HUES48 (cell line): ENCODE measurements at regions not wholly inside any gene's neighbourhood (a gene's known extent, or its start where the extent isn't known, plus 50 kb on each side); places are given as distances from the start of the nearest gene placed in this dataset.

Experiments
- H3K27ac ChIP-seq: one replicate; pipeline ENCODE4 v1.7.0; 2013; ENCODE audit warnings: low read depth, low read length, inconsistent platforms
- H3K27me3 ChIP-seq: 2 replicates; pipeline ENCODE4 v1.6.1; 2013; ENCODE audit warnings: mild to moderate bottlenecking, low read length; ENCODE audit not compliant: control insufficient read depth, insufficient read depth
- H3K36me3 ChIP-seq: 2 replicates; pipeline ENCODE4 v1.6.1; 2013; ENCODE audit warnings: low read length; ENCODE audit not compliant: control insufficient read depth, insufficient read depth
- H3K4me1 ChIP-seq: 2 replicates; pipeline ENCODE4 v1.6.1; 2013; ENCODE audit warnings: mild to moderate bottlenecking, low read length; ENCODE audit not compliant: control insufficient read depth, insufficient read depth
- H3K4me3 ChIP-seq: 2 replicates; pipeline ENCODE4 v1.5.1; 2013; ENCODE audit warnings: mild to moderate bottlenecking, low read depth, low read length
- H3K9ac ChIP-seq: 2 replicates; pipeline ENCODE4 v1.6.1; 2013; ENCODE audit warnings: mild to moderate bottlenecking, low read depth, low read length, moderate library complexity
- H3K9me3 ChIP-seq: 2 replicates; pipeline ENCODE4 v1.6.1; 2013; ENCODE audit warnings: low read length; ENCODE audit not compliant: control insufficient read depth, insufficient read depth

DNA sequence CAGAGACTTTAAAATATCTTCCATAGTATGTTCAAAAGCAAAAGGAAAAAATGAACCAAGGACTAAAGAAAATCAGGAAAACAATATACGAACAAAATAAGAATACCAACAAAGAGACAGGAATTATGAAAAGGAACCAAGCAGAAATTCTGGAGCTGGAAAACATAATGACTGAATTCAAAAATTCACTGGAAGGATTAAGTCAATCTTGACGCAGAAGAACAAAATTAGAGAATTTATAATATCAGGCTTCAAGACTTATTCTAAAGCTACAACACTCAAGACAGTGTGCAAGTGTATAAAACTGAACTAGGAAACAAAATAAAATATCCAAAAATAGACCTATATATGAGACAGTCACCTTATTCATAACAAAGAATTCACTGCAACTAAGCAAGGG, 56.9 kb upstream of the GYPC start:
- Histone ChIP-seq H3K27me3 (no peaks in the 10 kb centered on the region), H3K27ac (no peak overlapping the region), H3K4me1 (no peaks in the 10 kb centered on the region), H3K36me3 (no peaks in the 10 kb centered on the region), H3K9ac (no peak overlapping the region), H3K9me3 (0 out of 2 replicates have a peak, but pooled peaks cover 2% of the 10 kb centered on the region), H3K4me3 (no peak overlapping the region)

DNA sequence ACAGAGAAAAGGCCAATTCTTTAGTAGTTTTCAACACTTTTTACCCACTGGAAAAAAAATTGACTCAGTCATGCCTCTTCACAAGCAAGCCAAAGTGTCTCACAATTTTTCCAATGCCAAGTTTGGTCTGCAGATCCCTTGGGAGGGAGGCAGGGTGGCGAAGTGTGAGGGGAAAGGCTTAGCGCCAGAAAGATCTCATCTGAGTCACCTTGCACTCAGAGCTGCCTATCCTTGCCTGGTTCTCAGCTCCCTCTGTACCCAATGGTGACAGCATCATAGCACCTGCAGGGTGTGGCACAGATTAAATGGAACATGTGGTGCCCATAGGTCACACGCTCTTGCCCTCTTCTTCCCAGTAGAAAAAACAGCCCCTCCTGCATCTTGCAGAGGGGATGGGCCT, 55.2 kb upstream of the GYPC start:
- Histone ChIP-seq H3K36me3 (no peaks in the 10 kb centered on the region), H3K27ac (no peak overlapping the region), H3K9me3 (0 out of 2 replicates have a peak, but pooled peaks cover 7% of the 10 kb centered on the region), H3K4me1 (no peaks in the 10 kb centered on the region), H3K4me3 (no peak overlapping the region), H3K27me3 (no peaks in the 10 kb centered on the region), H3K9ac (no peak overlapping the region)

DNA sequence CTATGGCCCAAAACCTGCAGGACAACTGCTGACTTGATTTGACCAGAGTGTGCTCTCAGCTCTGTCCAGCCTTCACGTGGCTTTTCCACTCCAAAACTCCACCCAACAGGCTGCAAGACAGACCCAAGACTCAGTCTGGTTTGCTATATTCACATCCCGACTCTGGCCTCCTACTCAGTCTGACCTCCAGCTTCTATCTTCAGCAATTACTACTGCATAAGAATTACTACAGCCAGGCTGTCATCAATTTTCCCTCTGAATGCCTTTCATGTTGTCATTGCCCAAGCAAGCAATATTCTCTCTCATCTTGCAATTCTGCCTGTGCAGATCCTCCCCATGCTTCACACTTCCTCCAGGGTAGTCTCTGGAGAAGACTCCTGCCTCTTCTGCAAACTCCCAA, 53.6 kb upstream of the GYPC start:
- no peak overlapping the region for H3K27ac ChIP-seq
- H3K9me3 ChIP-seq, result 0 out of 2 replicates have a peak, but pooled peaks cover 7% of the 10 kb centered on the region
- no peak overlapping the region for H3K9ac ChIP-seq
- no peaks in the 10 kb centered on the region for H3K27me3 ChIP-seq
- no peaks in the 10 kb centered on the region for H3K36me3 ChIP-seq
- no peaks in the 10 kb centered on the region for H3K4me1 ChIP-seq
- H3K4me3 ChIP-seq, result no peak overlapping the region
